ENCODE measurements at regions not wholly inside any gene's neighbourhood (a gene's known extent, or its start where the extent isn't known, plus 50 kb on each side); places are given as distances from the start of the nearest gene placed in this dataset.

DNA sequence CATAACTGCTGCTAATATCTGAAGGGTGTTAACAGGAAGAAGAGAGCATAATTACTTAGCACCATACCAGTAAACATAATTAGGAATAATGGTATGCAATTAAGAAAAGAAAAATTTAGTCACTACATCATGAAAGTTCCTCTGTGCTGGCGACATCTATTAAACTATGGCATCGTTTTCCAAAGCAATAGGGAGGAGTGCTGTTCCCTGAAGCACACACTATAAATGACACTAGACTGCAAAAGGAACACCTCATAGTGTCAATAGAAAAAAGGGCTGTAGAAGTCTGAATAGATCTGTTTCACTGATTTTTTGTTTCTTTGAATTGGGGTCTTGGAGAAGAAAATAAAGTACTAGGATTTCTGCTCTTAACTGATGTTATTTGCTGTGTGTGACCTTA lies 773.6 kb upstream of the B3GALT2 start:
- Histone ChIP-seq H3K27ac (ENCODE audit: poor library complexity, severe bottlenecking) (no peak overlapping the region), H3K36me3 (ENCODE audit: low read depth) (no peaks in the 10 kb centered on the region), H3K4me3 (ENCODE audit: severe bottlenecking) (no peak overlapping the region), H3K9me3 (ENCODE audit: severe bottlenecking) (no peaks in the 10 kb centered on the region), H3K27me3 (ENCODE audit: insufficient read depth, poor library complexity, severe bottlenecking) (no peaks in the 10 kb centered on the region), H3K4me1 (ENCODE audit: insufficient read depth, poor library complexity, severe bottlenecking) (no peaks in the 10 kb centered on the region)
- DNase-seq (ENCODE audit: low spot score), result no peak
- no peak for ATAC-seq (ENCODE audit: low read depth)
- no peak for TF ChIP-seq CTCF (IDR thresholded peaks at IDR 0.05; ENCODE audit: poor library complexity, severe bottlenecking)

DNA sequence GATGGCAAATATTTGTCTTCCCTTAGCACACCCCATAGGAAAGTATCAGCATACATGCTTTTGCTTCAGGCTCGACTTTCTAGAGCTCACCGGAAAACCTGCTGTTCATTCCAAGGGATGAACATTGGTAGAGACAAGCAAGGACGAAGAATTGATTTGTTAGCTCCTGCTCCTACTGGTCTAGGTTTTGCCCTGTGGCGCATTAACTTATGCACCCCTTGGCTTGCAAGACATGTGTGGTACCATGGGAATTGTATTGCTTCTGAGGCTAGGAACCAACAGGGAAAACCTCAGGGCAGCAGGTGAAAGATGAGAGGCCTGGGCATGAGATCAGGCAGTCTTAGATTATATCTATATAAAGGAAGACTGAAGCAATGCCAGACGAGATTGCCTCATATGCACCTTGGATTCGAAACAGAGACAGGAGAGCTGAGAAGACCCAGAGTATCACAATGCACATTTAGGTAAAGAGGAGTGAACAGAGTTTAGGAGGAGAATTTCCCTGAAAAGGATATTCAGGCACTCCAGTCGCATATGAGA lies 771.2 kb upstream of the B3GALT2 start:
- Histone ChIP-seq H3K36me3 (ENCODE audit: low read depth) (no peaks in the 10 kb centered on the region), H3K27ac (ENCODE audit: poor library complexity, severe bottlenecking) (no peak overlapping the region), H3K4me1 (ENCODE audit: insufficient read depth, poor library complexity, severe bottlenecking) (no peaks in the 10 kb centered on the region), H3K4me3 (ENCODE audit: severe bottlenecking) (no peak overlapping the region), H3K27me3 (ENCODE audit: insufficient read depth, poor library complexity, severe bottlenecking) (no peaks in the 10 kb centered on the region), H3K9me3 (ENCODE audit: severe bottlenecking) (no peaks in the 10 kb centered on the region)
- ATAC-seq (ENCODE audit: low read depth) (no peak), DNase-seq (ENCODE audit: low spot score) (no peak)
- TF ChIP-seq CTCF (IDR thresholded peaks at IDR 0.05; ENCODE audit: poor library complexity, severe bottlenecking), result no peak

GRCh38 chr1:193952778-193953374 lies 766.5 kb upstream of the B3GALT2 start:
- Histone ChIP-seq H3K4me3 (ENCODE audit: severe bottlenecking) (no peak overlapping the region), H3K27ac (ENCODE audit: poor library complexity, severe bottlenecking) (no peak overlapping the region), H3K9me3 (ENCODE audit: severe bottlenecking) (no peaks in the 10 kb centered on the region), H3K4me1 (ENCODE audit: insufficient read depth, poor library complexity, severe bottlenecking) (no peaks in the 10 kb centered on the region), H3K36me3 (ENCODE audit: low read depth) (no peaks in the 10 kb centered on the region), H3K27me3 (ENCODE audit: insufficient read depth, poor library complexity, severe bottlenecking) (no peaks in the 10 kb centered on the region)
- DNase-seq (ENCODE audit: low spot score) (no peak), ATAC-seq (ENCODE audit: low read depth) (no peak)
- TF ChIP-seq CTCF (IDR thresholded peaks at IDR 0.05; ENCODE audit: poor library complexity, severe bottlenecking), result no peak

DNA sequence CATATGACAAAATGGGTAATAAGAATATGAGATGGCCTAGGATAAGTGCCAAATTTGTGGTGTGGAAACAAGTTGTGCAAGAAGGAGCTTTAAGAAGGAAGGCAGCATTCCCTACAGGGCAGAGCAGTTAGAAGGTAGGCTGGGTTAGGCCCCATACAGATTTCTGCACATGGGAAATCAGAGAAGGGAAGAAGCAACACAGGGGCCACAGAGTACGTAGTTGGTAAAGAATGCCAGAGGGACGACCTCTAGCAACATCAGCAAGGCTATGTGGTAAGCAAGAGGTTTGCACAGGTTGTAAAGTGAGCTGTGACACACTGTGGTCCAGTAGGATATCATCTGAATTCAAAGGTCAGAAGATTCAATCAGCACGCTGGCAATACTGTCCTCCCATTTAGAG lies 765.6 kb upstream of the B3GALT2 start:
- ATAC-seq (ENCODE audit: low read depth), result no peak
- Histone ChIP-seq H3K27ac (ENCODE audit: poor library complexity, severe bottlenecking) (no peak overlapping the region), H3K4me1 (ENCODE audit: insufficient read depth, poor library complexity, severe bottlenecking) (no peaks in the 10 kb centered on the region), H3K9me3 (ENCODE audit: severe bottlenecking) (no peaks in the 10 kb centered on the region), H3K27me3 (ENCODE audit: insufficient read depth, poor library complexity, severe bottlenecking) (no peaks in the 10 kb centered on the region), H3K36me3 (ENCODE audit: low read depth) (no peaks in the 10 kb centered on the region), H3K4me3 (ENCODE audit: severe bottlenecking) (no peak overlapping the region)
- DNase-seq (ENCODE audit: low spot score), result no peak
- TF ChIP-seq CTCF (IDR thresholded peaks at IDR 0.05; ENCODE audit: poor library complexity, severe bottlenecking), result no peak

DNA sequence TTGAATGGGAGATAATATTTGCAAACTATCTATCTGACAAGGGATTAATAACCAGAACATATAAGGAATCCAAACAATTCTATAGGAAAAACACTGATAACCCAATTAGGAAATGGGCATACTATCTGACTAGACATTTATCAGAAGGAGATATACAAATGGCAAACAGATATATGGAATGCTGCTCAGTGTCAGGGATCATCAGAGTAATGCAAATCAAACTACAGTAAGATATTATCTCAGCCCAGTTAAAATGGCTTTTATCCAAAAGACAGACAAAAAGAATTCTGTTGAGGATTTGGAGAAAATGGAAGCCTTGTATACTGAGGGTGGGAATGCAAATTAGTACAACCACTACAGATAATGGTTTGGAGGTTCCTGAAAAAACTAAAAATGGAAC lies 758.0 kb upstream of the B3GALT2 start:
- Histone ChIP-seq H3K4me3 (ENCODE audit: severe bottlenecking) (no peak overlapping the region), H3K27me3 (ENCODE audit: insufficient read depth, poor library complexity, severe bottlenecking) (no peaks in the 10 kb centered on the region), H3K36me3 (ENCODE audit: low read depth) (no peaks in the 10 kb centered on the region), H3K27ac (ENCODE audit: poor library complexity, severe bottlenecking) (no peak overlapping the region), H3K9me3 (ENCODE audit: severe bottlenecking) (no peaks in the 10 kb centered on the region), H3K4me1 (ENCODE audit: insufficient read depth, poor library complexity, severe bottlenecking) (no peaks in the 10 kb centered on the region)
- DNase-seq (ENCODE audit: low spot score), result no peak
- ATAC-seq (ENCODE audit: low read depth), result no peak
- no peak for TF ChIP-seq CTCF (IDR thresholded peaks at IDR 0.05; ENCODE audit: poor library complexity, severe bottlenecking)

Data from RWPE2 (cell line).